ENCODE measurements at regions not wholly inside any gene's neighbourhood (a gene's known extent, or its start where the extent isn't known, plus 50 kb on each side); places are given as distances from the start of the nearest gene placed in this dataset.

GRCh38 chr9:27929841-27930240 is 356.6 kb upstream of the C9orf72 start:
- TF ChIP-seq NRF1 (conservative IDR thresholded peaks at IDR 0.05; ENCODE audit: low read depth, low read length) (no peak), FOXK2 (IDR thresholded peaks at IDR 0.05) (no peak), RCOR1 (conservative IDR thresholded peaks at IDR 0.05; ENCODE audit: low read depth, low read length) (no peak), ATF2 (IDR thresholded peaks at IDR 0.05; ENCODE audit: low read length) (no peak), POLR2A (IDR thresholded peaks at IDR 0.05; ENCODE audit: low read depth, low read length) (no peak)
